ENCODE measurements at regions not wholly inside any gene's neighbourhood (a gene's known extent, or its start where the extent isn't known, plus 50 kb on each side); places are given as distances from the start of the nearest gene placed in this dataset.

GRCh38 chr10:52583336-52583735 lies 189.2 kb downstream of the MBL2 start:
- H4K91ac ChIP-seq (ENCODE audit: insufficient read depth, low read depth, low read length) = no peak overlapping the region
- H3K9me3 ChIP-seq (ENCODE audit: control insufficient read depth, insufficient read depth, low read length) = 0 out of 2 replicates have a peak, but pooled peaks cover 2% of the 10 kb centered on the region
- H3K9me1 ChIP-seq (ENCODE audit: insufficient read depth, low read length) = no peaks in the 10 kb centered on the region
- no peak overlapping the region for H4K8ac ChIP-seq (ENCODE audit: low read depth in 2 of 2, low read length in 2 of 2)
- no peaks in the 10 kb centered on the region for H3K36me3 ChIP-seq (ENCODE audit: control insufficient read depth, insufficient read depth, low read length)
- H3K79me1 ChIP-seq (ENCODE audit: low read depth in 1 of 2, low read length in 2 of 2) = no peaks in the 10 kb centered on the region
- no peak overlapping the region for H2BK15ac ChIP-seq (ENCODE audit: low read depth, low read length)
- no peak overlapping the region for H2BK20ac ChIP-seq (ENCODE audit: low read depth, low read length)
- ATAC-seq (ENCODE audit: low read depth) (no peak), DNase-seq (no peak)
- no peak overlapping the region for H2AK5ac ChIP-seq (ENCODE audit: low read depth, low read length)
- H2BK5ac ChIP-seq (ENCODE audit: low read depth, low read length, poor library complexity, severe bottlenecking) = no peak overlapping the region
- BruUV-seq (replicated peaks) = no TSS peak
- intact Hi-C loops (cut with micrococcal nuclease) = no loop called here
- H3K14ac ChIP-seq (replicated peaks; ENCODE audit: low read depth, low read length) = no peak overlapping the region
- ChIA-PET CTCF (interaction anchor here (1.8 kb wide), 1 partner anchor 11 kb away, joined by 5 read pairs; no protein-coding TSS in a partner anchor), POLR2A (ENCODE audit: unreplicated experiment) (no interaction called here)
- no peak overlapping the region for H3K4me3 ChIP-seq (ENCODE audit: insufficient read depth, low read depth, low read length)
- H3K4ac ChIP-seq (ENCODE audit: low read depth, low read length) = no peak overlapping the region
- H3K4me2 ChIP-seq (ENCODE audit: low read depth, low read length) = no peak overlapping the region
- H3K23ac ChIP-seq (ENCODE audit: low read depth, low read length) = no peak overlapping the region
- no peak overlapping the region for H2AK9ac ChIP-seq (replicated peaks; ENCODE audit: low read depth, low read length, poor library complexity)
- no peak overlapping the region for H2BK120ac ChIP-seq (ENCODE audit: low read depth, low read length)
- dilution Hi-C loops (cut with HindIII; ENCODE audit: low sequenced_read_pairs, unreplicated experiment) = no loop called here
- no peaks in the 10 kb centered on the region for H3K27me3 ChIP-seq (ENCODE audit: control insufficient read depth, insufficient read depth, low read length)
- peaks cover 2% of the 10 kb centered on the region; the same call in 1 of the 2 replicates for H3K4me1 ChIP-seq (ENCODE audit: control insufficient read depth, insufficient read depth, low read length)
- no peaks in the 10 kb centered on the region for H4K20me1 ChIP-seq (ENCODE audit: insufficient read depth, low read length)
- H3K9ac ChIP-seq (ENCODE audit: low read depth, low read length) = no peak overlapping the region
- no peak overlapping the region for H4K5ac ChIP-seq (ENCODE audit: low read depth, low read length)
- TF ChIP-seq SMC3 (IDR thresholded peaks at IDR 0.05; ENCODE audit: low read depth, low read length) = no peak
- peak; percentile 82 for TF ChIP-seq MAFK (IDR thresholded peaks at IDR 0.05; ENCODE audit: low read depth, low read length)
- no peak overlapping the region for H3K18ac ChIP-seq (ENCODE audit: low read depth, low read length)
- no peak overlapping the region for H3K56ac ChIP-seq (ENCODE audit: extremely low read depth, insufficient read depth, low read length)
- H2AFZ ChIP-seq (replicated peaks; ENCODE audit: low read length, poor library complexity) = no peak overlapping the region
- in situ Hi-C loops (cut with MboI; ENCODE audit: low sequenced_read_pairs) = no loop called here
- no peak overlapping the region for H3K27ac ChIP-seq (ENCODE audit: insufficient read depth, low read length)

All from IMR-90 (cell line).